ENCODE measurements at regions not wholly inside any gene's neighbourhood (a gene's known extent, or its start where the extent isn't known, plus 50 kb on each side); places are given as distances from the start of the nearest gene placed in this dataset.
"Not testable (repeated sequence)": the region's sequence is repeated elsewhere in the genome, so short reads cannot be mapped to it uniquely, and the experiment has no call there.

DNA sequence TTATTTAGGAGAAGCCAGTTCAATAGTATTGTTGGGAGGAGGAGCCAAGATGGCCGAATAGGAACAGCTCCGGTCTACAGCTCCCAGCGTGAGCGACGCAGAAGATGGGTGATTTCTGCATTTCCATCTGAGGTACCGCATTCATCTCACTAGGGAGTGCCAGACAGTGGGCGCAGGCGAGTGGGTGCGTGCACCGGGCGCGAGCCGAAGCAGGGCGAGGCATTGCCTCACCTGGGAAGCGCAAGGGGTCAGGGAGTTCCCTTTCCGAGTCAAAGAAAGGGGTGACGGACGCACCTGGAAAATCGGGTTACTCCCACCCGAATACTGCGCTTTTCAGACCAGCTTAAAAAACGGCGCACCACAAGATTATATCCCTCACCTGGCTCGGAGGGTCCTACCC is 403.2 kb upstream of the SMIM31 start:
- not testable (repeated sequence) for DNase-seq

GRCh38 chr4:164357957-164358356 is 396.0 kb upstream of the SMIM31 start:
- no peak for DNase-seq

GRCh38 chr4:164358400-164358799 is 395.5 kb upstream of the SMIM31 start:
- no peak for DNase-seq

DNA sequence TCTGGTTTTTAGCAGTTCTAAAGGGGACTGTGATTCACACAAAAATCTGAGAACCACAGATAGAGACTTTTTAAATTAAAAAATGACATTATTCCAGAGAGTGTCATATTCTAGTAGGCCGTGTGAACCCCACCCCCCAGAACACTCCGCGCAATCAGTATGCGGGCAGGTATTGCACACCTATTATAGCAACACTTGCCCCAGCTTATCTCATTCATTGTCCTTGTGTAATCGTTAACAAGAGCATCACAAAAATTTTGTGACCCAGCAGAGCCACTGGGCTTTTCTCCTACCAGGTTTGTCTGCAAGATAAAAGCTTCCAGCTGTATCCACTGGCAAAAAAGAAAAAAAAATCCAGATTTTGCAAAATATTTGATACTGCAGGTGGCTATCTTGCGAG is 394.1 kb upstream of the SMIM31 start:
- DNase-seq: no peak

GRCh38 chr4:164368894-164369293 is 385.0 kb upstream of the SMIM31 start:
- DNase-seq: no peak

GRCh38 chr4:164373021-164373420 is 380.9 kb upstream of the SMIM31 start:
- DNase-seq: no peak

GRCh38 chr4:164377277-164377676 is 376.7 kb upstream of the SMIM31 start:
- DNase-seq: no peak

GRCh38 chr4:164378361-164378760 is 375.6 kb upstream of the SMIM31 start:
- DNase-seq: no peak

DNA sequence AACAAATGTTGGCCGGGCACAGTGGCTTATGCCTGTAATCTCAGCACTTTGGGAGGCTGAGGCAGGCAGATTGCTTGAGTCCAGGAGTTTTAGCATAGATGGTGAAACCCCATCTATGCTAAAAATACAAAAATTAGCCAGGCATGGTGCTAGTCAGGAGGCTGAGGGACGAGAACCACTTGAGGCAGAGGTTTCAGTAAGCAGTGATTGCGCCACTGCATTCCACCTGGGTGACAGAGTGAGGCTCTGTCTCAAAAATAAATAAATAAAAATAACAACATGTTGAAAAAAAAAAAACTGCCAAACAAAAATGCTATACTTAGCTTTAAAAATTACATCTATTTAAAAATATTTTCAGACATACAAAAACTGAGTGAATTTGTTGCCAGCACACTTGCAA is 374.2 kb upstream of the SMIM31 start:
- DNase-seq: no peak

DNA sequence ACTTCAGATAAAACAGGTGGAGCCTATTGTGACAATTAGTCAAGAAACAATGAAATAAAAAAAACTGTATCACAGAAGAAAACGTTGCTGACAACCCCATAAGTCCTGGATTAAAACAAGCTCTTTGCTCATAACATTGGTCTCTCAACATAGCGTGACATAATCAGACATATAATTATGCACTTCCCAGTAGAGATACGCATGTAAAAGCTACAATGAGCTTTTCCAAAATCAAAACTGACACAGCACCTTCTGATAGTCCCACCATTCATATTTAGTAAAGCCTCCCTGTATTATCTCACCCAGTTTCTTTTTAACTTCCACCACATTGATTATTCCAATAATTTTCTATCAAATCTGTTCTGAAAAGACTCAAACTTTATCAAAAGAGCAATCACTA is 372.1 kb upstream of the SMIM31 start:
- no peak for DNase-seq

- no peak for DNase-seq
Observed at GRCh38 chr4:164383058-164383357, 370.9 kb upstream of the SMIM31 start.

DNA sequence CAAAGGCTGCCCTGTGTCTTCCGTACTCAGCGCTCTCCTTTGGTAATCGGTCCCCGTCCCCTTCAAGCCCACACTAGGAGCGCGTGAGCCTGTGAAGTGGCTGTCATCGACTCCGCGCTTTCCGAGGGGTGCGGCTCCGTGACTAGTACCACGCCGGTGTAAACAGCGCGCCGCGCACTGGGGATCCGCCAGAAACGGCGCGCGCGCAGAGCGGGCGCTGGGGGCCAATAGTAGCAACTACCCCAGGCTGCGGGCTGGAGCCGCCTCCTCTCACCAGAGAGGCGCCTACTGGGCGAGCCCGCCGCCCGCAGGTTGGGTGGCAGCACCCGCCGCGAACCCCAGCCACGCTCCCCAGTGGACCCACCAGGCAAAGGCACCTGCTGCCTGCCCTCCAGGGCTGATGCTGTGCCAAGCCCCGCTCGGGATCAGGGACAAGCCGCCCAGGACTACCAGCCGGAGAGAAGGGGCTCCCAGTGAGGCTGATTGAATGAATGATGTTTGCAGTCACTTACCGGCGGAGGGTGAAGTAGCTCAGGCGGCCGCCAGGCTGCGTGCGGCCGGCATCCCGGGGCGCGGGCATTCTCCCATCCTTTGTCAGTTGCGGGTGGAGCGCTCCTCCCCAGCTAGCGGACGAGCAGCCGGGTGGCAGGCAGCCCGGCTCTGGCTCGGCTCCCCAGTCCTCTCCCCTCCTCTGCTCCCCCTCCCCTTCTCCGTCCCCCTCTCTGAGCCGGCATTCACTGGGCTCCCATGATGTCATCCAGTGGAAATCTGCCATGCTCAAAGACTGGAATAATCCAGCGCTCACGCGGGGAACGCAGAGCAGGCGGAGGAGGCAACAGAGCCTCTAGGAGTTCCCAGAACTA is 370.3 kb upstream of the SMIM31 start:
- DNase-seq: no peak

DNA sequence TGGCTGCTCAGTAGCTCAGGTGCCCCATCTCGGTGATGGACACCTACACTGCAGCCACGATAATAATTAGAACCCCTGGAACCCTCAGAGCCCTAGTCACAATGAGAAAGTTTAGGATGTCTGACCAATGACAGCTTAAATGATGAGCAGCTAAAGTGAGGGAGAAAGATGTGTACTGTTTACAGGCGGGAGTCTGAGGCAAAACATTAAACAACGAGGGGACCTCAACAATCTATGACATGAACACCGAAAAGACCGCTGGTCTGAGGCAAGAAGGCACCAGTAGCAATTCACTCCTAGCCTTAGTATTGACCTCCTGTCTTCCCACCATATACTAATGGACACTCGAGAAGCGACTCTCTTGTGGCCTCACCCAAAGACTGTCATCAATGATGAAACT is 369.5 kb upstream of the SMIM31 start:
- DNase-seq: no peak

DNA sequence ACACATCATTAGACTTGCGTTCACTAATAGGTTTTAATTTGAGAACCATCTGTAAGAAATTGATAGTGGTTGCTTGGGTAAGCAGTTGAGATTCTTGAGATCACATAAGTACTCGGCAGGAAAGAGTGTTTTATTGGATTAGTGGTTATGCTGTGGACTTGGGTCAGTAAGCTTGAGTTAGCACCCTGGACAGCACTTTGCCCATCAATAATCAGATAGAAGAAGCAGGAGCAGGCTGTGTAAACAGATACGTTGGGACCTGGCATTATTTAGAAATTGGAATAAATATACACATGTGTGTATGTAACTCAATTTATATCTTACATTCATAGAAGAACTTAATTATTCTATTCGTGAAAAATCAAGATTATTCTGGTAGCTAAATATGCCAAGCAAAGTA is 357.5 kb upstream of the SMIM31 start:
- no peak for DNase-seq

DNA sequence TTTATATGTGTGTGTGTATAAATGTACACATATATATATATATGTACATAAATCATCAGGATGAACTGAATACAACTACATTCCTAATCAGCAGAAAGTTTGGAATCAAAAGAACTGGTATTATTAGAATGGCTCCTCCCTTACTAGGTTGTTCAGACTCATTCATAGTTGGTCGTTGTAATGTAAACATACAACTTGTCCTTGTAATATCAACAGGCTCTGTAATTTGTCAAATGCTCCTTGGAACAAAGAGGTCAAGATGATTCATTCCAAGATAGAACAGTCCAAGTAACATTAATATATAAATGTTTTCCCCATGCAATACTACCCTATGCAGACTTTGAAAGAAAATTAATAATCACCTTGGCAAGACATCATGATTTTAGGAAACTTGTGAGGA is 351.4 kb upstream of the SMIM31 start:
- DNase-seq: no peak

GRCh38 chr4:164405774-164406173 is 348.2 kb upstream of the SMIM31 start:
- DNase-seq: no peak

DNA sequence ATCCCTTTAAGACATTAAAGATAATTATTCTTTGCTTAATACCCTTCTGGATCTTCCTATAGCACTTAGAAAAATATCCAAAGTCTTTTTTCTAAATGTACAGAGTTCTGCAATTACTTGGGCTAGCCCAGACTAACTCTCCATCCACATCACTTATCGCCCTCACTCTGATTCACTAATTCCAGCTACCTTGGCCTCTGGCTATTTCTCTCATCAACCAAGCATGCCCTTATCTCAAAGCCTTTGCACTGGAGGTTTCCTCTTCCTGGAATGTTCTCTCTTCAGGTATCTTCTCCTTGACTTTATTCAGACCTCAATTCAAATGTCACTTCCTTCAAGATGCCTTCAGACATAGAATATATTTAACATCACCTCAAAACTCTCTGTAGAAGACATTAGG is 345.1 kb upstream of the SMIM31 start:
- no peak for DNase-seq

- no peak for DNase-seq
Observed at GRCh38 chr4:164410401-164410800, 343.5 kb upstream of the SMIM31 start.

GRCh38 chr4:164412246-164412645 is 341.7 kb upstream of the SMIM31 start:
- DNase-seq: no peak

- no peak for DNase-seq
Observed at GRCh38 chr4:164413743-164414142, 340.2 kb upstream of the SMIM31 start.

DNA sequence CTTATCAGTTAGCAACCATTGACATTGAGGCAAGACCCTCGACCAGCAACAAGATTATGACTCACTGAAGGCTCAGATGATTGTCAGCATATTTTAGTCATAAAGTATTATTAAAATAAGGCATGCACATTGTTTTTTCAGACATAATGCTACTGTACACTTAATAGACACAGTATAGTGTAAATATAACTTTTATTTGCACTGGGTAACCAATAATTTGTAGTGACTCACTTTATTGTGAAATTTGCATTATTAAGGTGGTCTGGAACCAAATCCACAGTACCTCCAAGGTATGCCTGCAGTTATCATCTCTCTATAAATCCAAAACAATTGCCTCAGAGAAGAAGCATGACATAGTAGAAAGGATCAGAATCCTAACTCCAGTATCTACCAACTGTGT is 330.1 kb upstream of the SMIM31 start:
- DNase-seq: no peak

GRCh38 chr4:164424846-164425245 is 329.1 kb upstream of the SMIM31 start:
- no peak for DNase-seq

GRCh38 chr4:164428561-164428960 is 325.4 kb upstream of the SMIM31 start:
- no peak for DNase-seq

- no peak for DNase-seq
Observed at GRCh38 chr4:164438321-164438720, 315.6 kb upstream of the SMIM31 start.

DNA sequence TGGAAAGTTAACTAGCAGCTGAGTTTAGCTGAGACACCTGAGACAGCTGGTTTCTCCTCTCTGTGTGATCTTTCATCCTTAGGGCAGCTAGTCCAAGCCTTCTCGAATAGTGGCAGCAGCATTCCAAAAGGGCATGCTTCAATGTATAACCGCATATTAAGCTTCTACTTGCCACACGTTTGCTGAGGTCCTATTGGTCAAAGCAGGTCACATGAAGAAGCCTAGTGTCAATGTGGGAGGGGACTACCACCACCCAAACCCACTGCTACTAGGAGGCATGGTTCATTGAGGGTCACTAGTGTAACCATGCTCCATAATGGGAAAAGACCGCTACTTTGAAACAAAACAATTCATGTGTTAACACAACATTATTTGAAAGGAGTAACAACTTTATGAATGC is 314.9 kb upstream of the SMIM31 start:
- DNase-seq: no peak

All from effector CD4-positive, alpha-beta T cell (primary cell).